Loucy (cell line): ENCODE measurements at regions not wholly inside any gene's neighbourhood (a gene's known extent, or its start where the extent isn't known, plus 50 kb on each side); places are given as distances from the start of the nearest gene placed in this dataset.

ENCODE experiments used
- H2AFZ ChIP-seq: fragments of 200-600 bp; sonication (generic); 2 replicates; pipeline ENCODE4 v1.6.0; 2016; ENCODE audit warnings: antibody characterized with exemption, mild to moderate bottlenecking, low read length, moderate library complexity
- H3F3A ChIP-seq: fragments of 200-600 bp; 2 replicates; pipeline ENCODE4 v1.6.0; 2016; ENCODE audit warnings: antibody characterized with exemption, low read depth, mild to moderate bottlenecking
- H3K27me3 ChIP-seq: fragments of 200-600 bp; sonication (generic); 2 replicates; pipeline ENCODE4 v1.6.1; 2014; ENCODE audit warnings: low read length, mild to moderate bottlenecking; ENCODE audit not compliant: insufficient read depth, poor library complexity, severe bottlenecking
- H3K36me3 ChIP-seq: fragments of 200-600 bp; sonication (generic); 2 replicates; pipeline ENCODE4 v1.6.1; 2016; ENCODE audit warnings: low read length; ENCODE audit not compliant: insufficient read depth
- H3K4me1 ChIP-seq: fragments of 200-600 bp; sonication (generic); 2 replicates; pipeline ENCODE4 v1.5.1; 2014; ENCODE audit warnings: low read length, mild to moderate bottlenecking; ENCODE audit not compliant: insufficient read depth, poor library complexity, severe bottlenecking
- H3K4me2 ChIP-seq: fragments of 200-600 bp; sonication (generic); 2 replicates; pipeline ENCODE4 v1.6.0; 2014; ENCODE audit warnings: antibody characterized with exemption, low read length, low read depth, mild to moderate bottlenecking; ENCODE audit not compliant: poor library complexity, severe bottlenecking
- H3K4me3 ChIP-seq: fragments of 200-600 bp; sonication (generic); 2 replicates; pipeline ENCODE4 v1.5.1; 2014; ENCODE audit warnings: low read length, mild to moderate bottlenecking, mixed read lengths; ENCODE audit not compliant: poor library complexity, severe bottlenecking
- H3K79me2 ChIP-seq: fragments of 200-600 bp; sonication (generic); 2 replicates; pipeline ENCODE4 v1.6.1; 2014; ENCODE audit warnings: low read length; ENCODE audit not compliant: insufficient read depth
- H3K9ac ChIP-seq: fragments of 200-600 bp; sonication (generic); 2 replicates; pipeline ENCODE4 v1.6.0; 2014; ENCODE audit warnings: mild to moderate bottlenecking, low read depth, low read length, moderate library complexity; ENCODE audit not compliant: poor library complexity, severe bottlenecking
- H3K9me2 ChIP-seq: fragments of 200-600 bp; sonication (generic); replicated peaks from 2 replicates; pipeline ENCODE4 v1.6.1; 2016; ENCODE audit warnings: low read depth, low read length, mixed read lengths
- H3K9me3 ChIP-seq: fragments of 200-600 bp; sonication (generic); 2 replicates; pipeline ENCODE4 v1.6.1; 2014; ENCODE audit warnings: mild to moderate bottlenecking, antibody characterized with exemption, low read length, low read depth; ENCODE audit not compliant: insufficient read depth
- H4K20me1 ChIP-seq: fragments of 200-600 bp; sonication (generic); 2 replicates; pipeline ENCODE4 v1.6.0; 2014; ENCODE audit warnings: antibody characterized with exemption, low read length, mild to moderate bottlenecking; ENCODE audit not compliant: insufficient read depth, poor library complexity, severe bottlenecking
- CTCF ChIP-seq: fragments of 200-600 bp; sonication (generic); conservative IDR thresholded peaks from 2 replicates; pipeline ENCODE4 v1.5.1; 2014; ENCODE audit warnings: mild to moderate bottlenecking, antibody characterized with exemption, low read length
- EZH2phosphoT487 ChIP-seq: fragments of 200-600 bp; IDR thresholded peaks from 2 replicates; pipeline ENCODE4 v1.6.1; 2018; ENCODE audit warnings: antibody characterized with exemption, mild to moderate bottlenecking, moderate library complexity, borderline replicate concordance

GRCh38 chr20:24296477-24297261 lies 172.8 kb upstream of the SYNDIG1 start:
- Histone ChIP-seq H2AFZ (no peak overlapping the region), H3K9me3 (no peaks in the 10 kb centered on the region), H3K36me3 (no peaks in the 10 kb centered on the region), H3K4me1 (no peaks in the 10 kb centered on the region), H3K27me3 (no peaks in the 10 kb centered on the region), H3K4me3 (no peak overlapping the region), H3K9ac (no peak overlapping the region), H3K4me2 (no peak overlapping the region), H3K9me2 (no peaks in the 10 kb centered on the region), H3K79me2 (no peaks in the 10 kb centered on the region), H3F3A (no peaks in the 10 kb centered on the region), H4K20me1 (no peaks in the 10 kb centered on the region)
- TF ChIP-seq EZH2phosphoT487 (no peak), CTCF (no peak)

GRCh38 chr20:24291014-24291413 lies 178.4 kb upstream of the SYNDIG1 start:
- H3K27me3 ChIP-seq = no peaks in the 10 kb centered on the region
- no peaks in the 10 kb centered on the region for H4K20me1 ChIP-seq
- TF ChIP-seq CTCF (no peak), EZH2phosphoT487 (no peak)
- H3K4me2 ChIP-seq = no peak overlapping the region
- peaks cover 16% of the 10 kb centered on the region for H3K4me1 ChIP-seq
- no peaks in the 10 kb centered on the region for H3F3A ChIP-seq
- H2AFZ ChIP-seq = no peak overlapping the region
- H3K4me3 ChIP-seq = no peak overlapping the region
- no peaks in the 10 kb centered on the region for H3K9me3 ChIP-seq
- H3K9ac ChIP-seq = no peak overlapping the region
- no peaks in the 10 kb centered on the region for H3K36me3 ChIP-seq
- H3K79me2 ChIP-seq = no peaks in the 10 kb centered on the region
- H3K9me2 ChIP-seq = no peaks in the 10 kb centered on the region

GRCh38 chr20:24289737-24290481 lies 179.5 kb upstream of the SYNDIG1 start:
- Histone ChIP-seq H3K4me1 (peaks cover 16% of the 10 kb centered on the region), H3K4me3 (peak overlapping the region; percentile 32), H3K36me3 (no peaks in the 10 kb centered on the region), H3K27me3 (no peaks in the 10 kb centered on the region), H3F3A (no peaks in the 10 kb centered on the region), H3K9ac (no peak overlapping the region), H2AFZ (peak overlapping the region; percentile 29; the same call in 1 of the 2 replicates), H3K79me2 (no peaks in the 10 kb centered on the region), H3K4me2 (peak overlapping the region; percentile 49), H3K9me2 (no peaks in the 10 kb centered on the region), H3K9me3 (no peaks in the 10 kb centered on the region), H4K20me1 (no peaks in the 10 kb centered on the region)
- TF ChIP-seq CTCF = peak; percentile 14; the same call in 1 of the 2 replicates
- no peak for TF ChIP-seq EZH2phosphoT487
